ENCODE measurements at regions not wholly inside any gene's neighbourhood (a gene's known extent, or its start where the extent isn't known, plus 50 kb on each side); places are given as distances from the start of the nearest gene placed in this dataset.

GRCh38 chr5:44001675-44002380, 387.4 kb downstream of the FGF10 start:
- no peak for TF ChIP-seq YY1 (IDR thresholded peaks at IDR 0.05; ENCODE audit: insufficient read depth, insufficient read length)
- no peak for TF ChIP-seq ZNF274 (IDR thresholded peaks at IDR 0.05; ENCODE audit: low read depth, low read length)
- TF ChIP-seq SUZ12 (IDR thresholded peaks at IDR 0.05; ENCODE audit: extremely low read depth, insufficient read depth, insufficient read length): no peak

All from NT2/D1 (cell line).